HG03159 (cell line): ENCODE measurements at regions not wholly inside any gene's neighbourhood (a gene's known extent, or its start where the extent isn't known, plus 50 kb on each side); places are given as distances from the start of the nearest gene placed in this dataset.

Experiments used
- ATAC-seq: cut with Tn5 transposase; IDR thresholded peaks from one replicate; pipeline ENCODE4 v1.9.1; 2021; ENCODE audit warnings: mild to moderate bottlenecking, moderate library complexity; ENCODE audit not compliant: unreplicated experiment

DNA sequence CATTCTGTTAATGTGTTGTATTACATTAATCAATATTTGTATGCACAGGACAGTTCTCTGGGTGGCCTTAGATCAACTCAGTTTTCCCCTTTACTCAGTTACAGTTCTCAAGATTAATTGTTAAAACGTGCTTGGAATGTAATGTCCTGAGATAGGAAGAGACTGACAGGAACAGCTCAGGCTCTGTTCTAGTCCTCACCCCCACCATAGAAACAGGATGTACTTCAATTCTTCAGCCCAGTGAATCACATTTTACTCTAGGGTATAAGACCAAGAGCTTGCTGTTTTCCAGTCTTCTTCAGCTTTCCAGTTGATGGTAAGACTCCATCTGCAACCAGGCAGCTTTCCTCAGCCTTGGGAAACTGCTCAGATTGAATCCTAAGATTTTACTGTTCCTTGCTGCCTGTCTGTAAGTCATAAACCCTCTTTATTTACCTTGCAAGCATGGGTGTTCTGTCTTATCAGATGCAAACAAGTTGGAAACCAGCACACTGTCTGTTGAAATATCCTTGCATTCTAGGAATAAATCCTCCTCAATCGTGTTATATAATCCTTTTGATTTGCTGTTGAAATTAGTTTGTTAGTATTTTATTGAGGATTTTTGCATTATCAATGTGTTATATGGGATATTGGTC, 836.9 kb upstream of the PCDH9 start:
- no peak for ATAC-seq

DNA sequence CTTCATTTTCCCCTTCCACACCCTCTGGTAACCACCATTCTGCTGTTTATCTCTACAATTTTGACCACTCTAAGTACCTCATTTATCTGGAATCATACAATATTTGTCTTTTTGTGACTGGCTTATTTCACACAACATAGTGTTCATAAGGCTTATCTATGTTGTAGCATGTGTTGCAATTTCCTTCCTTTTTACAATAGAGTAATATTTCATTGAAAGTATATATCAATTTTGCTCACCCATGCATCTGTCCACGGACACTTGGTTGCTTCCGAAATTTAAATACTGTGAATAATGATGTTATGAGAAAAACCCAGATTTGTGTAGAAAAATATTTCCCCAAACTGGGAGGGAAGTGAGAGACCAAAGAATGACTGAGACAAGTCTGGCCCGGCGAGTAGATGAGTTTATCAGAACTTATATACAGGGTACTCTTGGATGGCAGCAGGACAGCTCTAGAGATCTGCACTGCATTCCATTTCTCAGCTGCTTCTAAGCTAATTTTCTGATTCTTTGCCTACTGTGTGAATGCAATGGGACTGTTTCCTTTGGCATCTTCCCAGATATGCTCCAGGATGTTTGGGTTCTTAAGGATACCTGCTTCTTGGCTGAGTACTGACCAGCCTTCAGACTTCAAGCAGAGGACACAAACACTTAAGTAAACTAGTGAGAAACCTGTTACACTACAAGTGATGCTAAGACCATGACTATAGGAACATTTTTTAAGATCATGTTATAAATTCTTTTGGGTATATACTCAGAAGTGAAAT, 834.0 kb upstream of the PCDH9 start:
- no peak for ATAC-seq

GRCh38 chr13:68063181-68063580, 833.0 kb upstream of the PCDH9 start:
- ATAC-seq: no peak

DNA sequence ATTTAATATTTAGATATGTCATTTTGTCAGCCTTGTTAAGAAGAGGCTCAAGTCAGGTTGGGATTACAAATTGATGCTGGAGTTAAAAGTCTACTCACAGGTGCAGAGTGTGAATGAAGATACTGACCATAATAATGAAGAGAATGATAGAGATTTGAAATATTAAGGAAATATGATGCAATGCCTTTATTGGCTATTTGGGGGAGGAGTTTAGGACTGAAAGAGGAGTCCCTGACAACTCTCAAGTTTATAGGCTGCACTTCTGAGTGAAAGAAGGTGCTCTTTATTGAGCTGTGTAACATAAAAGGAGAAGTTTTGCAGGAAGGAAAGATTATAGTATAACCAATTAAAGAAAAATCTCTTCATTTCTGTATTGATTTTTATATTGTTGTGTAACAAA, 827.7 kb upstream of the PCDH9 start:
- no peak for ATAC-seq

GRCh38 chr13:68056816-68057710, 826.9 kb upstream of the PCDH9 start:
- no peak for ATAC-seq

GRCh38 chr13:68051910-68052309, 821.8 kb upstream of the PCDH9 start:
- ATAC-seq: no peak

- no peak for ATAC-seq
Measured at GRCh38 chr13:68050761-68051160, 820.6 kb upstream of the PCDH9 start.

DNA sequence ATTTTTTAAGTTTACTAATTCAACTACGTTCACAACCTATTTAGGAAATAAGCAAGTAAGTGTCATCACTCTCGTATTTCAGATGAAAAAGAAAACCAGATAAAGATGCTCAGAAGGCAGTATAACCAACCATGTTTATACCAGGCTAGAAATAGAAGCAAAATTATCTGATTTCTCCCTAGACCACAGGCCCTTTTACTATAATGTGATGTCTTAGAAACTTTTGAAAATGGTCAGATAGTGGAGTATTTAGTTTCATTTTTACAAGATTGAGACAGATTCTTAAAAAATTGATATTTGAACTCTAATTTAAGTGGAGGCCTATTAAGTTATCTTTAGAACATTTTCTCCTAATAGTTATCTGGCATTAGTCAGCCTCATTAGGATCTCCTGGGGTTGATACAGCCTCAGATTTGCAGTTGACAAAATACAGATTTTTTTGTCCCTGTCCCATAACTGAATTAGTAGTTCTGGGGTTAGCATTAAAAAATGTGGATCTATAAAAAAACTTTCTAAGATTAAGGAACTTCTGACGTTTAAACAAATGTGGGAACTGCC, 818.7 kb upstream of the PCDH9 start:
- no peak for ATAC-seq

GRCh38 chr13:68047889-68048288, 817.8 kb upstream of the PCDH9 start:
- ATAC-seq: no peak

GRCh38 chr13:68046903-68047302, 816.8 kb upstream of the PCDH9 start:
- no peak for ATAC-seq

- ATAC-seq: peak; percentile 83
Measured at GRCh38 chr13:68030152-68030809, 800.1 kb upstream of the PCDH9 start.

GRCh38 chr13:68028701-68029100, 798.6 kb upstream of the PCDH9 start:
- ATAC-seq: no peak

DNA sequence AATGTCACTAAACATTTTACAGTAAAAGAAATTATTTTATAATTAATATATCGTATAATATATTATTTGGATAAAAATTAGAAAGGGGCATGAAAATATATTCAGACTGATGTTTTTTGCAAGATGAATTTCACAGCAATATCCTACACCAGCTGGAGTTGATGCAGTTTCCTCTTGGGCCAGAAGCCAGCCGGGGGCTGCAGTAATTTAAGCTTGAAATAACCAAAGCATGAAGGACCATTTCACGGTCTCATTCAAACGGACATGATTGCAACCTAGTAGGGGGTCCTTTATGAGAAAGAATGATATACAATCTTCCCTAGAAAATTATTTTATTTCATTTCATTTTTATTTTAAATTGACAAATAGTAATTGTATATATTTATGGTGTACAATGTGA, 797.2 kb upstream of the PCDH9 start:
- no peak for ATAC-seq

DNA sequence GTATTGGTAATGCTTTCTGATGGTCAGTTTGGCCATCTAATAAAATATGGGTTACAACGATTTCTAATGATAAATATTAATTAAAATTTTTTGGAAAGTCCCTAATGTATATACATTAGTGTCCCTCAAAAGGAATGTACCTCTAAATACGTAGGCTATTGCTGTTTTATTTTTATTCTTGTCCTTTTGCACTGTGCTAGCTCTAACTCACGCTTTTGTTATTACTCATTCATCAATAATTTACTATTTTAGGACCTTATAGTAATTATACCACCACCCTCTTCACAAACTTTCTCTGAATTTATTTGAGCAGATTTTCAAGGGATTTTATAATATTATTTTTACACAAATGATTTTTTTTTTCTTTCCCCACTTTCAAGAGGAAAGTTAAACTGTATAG, 795.9 kb upstream of the PCDH9 start:
- peak; percentile 47 for ATAC-seq

DNA sequence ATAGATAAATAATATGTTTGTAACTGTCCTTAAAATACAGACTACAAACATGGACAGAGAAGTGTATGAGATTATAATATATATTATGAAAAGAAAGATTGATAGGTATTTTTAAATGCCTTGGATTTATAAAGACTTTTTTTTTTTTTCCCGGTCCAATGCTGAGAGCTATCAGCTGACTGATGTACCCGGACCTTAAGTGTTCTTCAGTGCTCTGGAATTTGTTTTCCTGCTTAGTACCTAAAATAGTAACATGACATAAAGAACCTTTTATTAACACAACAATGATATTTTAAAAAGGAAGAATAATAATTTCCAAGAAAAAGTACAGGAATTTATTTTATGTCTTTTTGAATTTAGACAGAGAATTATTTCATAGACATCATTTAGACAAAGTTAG, 795.5 kb upstream of the PCDH9 start:
- no peak for ATAC-seq

DNA sequence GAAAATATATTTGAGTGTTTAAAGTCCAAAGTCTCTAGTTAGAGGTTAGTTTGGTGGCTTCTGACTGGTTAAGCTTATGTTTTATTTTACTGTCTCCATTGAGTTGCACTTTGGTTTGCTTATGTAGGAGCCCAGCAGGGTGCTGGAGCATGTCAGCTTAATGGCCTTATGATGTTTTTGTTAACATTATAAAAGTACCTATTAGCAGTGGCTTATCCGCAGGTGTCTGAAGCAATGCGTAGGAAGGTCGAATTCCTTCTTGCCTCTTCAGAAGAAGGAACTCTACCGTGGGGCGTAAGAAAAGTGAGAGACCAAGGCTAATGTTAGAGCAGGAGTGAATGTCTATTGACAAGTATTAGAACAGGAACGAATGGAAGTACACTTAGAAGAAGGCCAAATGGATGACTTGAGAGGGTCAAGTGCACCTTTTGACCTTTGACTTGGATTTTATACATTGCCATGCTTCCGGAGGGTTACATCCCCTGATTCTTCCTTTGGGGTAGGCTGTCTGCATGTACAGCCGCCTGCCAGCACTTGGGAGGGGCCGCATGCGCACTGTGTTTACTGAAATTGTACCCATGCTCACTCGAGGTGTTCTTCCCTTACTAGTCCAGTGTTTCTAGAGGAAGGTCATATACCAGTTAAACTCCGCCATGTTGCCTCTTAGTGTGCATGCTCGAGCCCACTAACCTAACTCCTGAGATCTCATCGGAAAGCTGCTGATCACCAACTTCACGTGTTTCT, 793.9 kb upstream of the PCDH9 start:
- no peak for ATAC-seq

DNA sequence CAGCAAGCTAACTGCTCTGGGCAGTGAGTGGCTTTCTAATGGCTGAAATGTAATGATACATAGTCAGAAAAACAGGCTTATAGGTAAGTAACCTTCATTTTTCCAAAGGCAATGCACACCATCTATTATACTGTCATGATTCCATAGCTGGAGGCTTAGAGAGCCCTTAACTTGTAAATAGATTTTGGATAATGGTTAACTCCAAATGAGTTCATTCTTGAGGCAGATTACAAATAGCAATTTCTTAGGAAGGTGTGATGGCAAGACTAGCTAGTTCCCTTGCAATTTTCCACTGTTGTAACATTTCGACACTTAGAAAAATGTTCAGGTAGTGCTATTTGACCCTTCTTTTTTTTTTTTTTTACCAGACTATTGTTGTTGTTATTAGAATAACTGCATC, 789.8 kb upstream of the PCDH9 start:
- no peak for ATAC-seq

DNA sequence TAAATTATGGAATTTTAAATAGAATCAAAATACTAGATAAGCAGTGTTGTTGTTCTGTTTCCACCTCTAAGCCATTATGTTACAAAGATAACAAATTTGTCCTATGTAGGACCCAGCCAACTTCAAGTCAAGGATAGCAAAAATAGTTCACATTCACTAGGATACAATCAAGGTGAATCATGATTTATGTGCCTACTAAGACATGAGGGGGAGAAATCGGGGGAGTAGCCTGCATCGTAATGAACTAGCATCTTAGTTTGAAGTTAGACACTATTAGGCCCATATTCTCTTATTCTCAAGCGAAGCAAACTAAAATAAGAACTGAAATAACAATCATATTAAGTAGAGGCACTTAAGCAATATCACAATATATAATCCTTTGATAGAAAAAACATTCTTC, 779.4 kb upstream of the PCDH9 start:
- no peak for ATAC-seq

DNA sequence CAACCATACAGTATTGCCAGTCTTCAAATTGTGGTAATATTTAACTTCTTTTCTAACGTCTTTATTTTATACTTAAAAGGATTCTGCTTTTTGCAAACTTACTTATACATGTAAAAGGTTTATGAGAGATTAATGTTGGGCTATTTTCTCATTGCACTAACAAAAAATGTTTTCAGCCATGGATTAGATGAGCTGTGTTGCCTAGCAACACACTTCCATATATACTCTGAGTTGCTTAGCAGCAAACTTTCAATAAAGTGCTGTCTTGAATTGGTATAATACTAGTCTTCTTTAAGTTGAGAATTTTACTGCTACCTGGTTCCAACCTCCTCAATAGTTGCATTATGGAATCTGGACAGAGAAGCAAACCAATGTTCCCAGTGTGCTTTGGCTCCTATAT, 777.4 kb upstream of the PCDH9 start:
- no peak for ATAC-seq

- no peak for ATAC-seq
Measured at GRCh38 chr13:67996101-67996500, 766.0 kb upstream of the PCDH9 start.
